Epithelial cell of proximal tubule (primary cell): ENCODE measurements at regions not wholly inside any gene's neighbourhood (a gene's known extent, or its start where the extent isn't known, plus 50 kb on each side); places are given as distances from the start of the nearest gene placed in this dataset.
"Not testable (repeated sequence)": the region's sequence is repeated elsewhere in the genome, so short reads cannot be mapped to it uniquely, and the experiment has no call there.

Experiments used
- DNase-seq: peaks from one replicate; pipeline ENCODE4 v3.0.0-alpha.2; 2011; ENCODE audit warnings: low read depth
- H3K4me3 ChIP-seq: 2 replicates; pipeline ENCODE4 v1.5.1; 2011; ENCODE audit warnings: low read depth, mild to moderate bottlenecking, low read length
- CTCF ChIP-seq: conservative IDR thresholded peaks from 2 replicates; pipeline ENCODE4 v1.5.1; 2012; ENCODE audit warnings: low read depth, mild to moderate bottlenecking, low read length

GRCh38 chr6:51477711-51478311 lies 609.6 kb downstream of the PKHD1 start:
- TF ChIP-seq CTCF = no peak
- DNase-seq = no peak
- H3K4me3 ChIP-seq = no peak overlapping the region

GRCh38 chr6:51479296-51479695 lies 608.1 kb downstream of the PKHD1 start:
- no peak for DNase-seq
- H3K4me3 ChIP-seq = no peak overlapping the region
- TF ChIP-seq CTCF = no peak

GRCh38 chr6:51480040-51480439 lies 607.4 kb downstream of the PKHD1 start:
- H3K4me3 ChIP-seq = no peak overlapping the region
- no peak for TF ChIP-seq CTCF
- no peak for DNase-seq

GRCh38 chr6:51485869-51486268 lies 601.5 kb downstream of the PKHD1 start:
- not testable (repeated sequence) for DNase-seq, H3K4me3 ChIP-seq

GRCh38 chr6:51487937-51488336 lies 599.5 kb downstream of the PKHD1 start:
- no peak overlapping the region for H3K4me3 ChIP-seq
- no peak for DNase-seq
- no peak for TF ChIP-seq CTCF

GRCh38 chr6:51489133-51489532 lies 598.3 kb downstream of the PKHD1 start:
- no peak overlapping the region for H3K4me3 ChIP-seq
- no peak for TF ChIP-seq CTCF
- DNase-seq = no peak

- no peak for DNase-seq
- H3K4me3 ChIP-seq = no peak overlapping the region
- TF ChIP-seq CTCF = no peak
Observed at GRCh38 chr6:51490101-51490500, 597.3 kb downstream of the PKHD1 start.

- no peak overlapping the region for H3K4me3 ChIP-seq
- peak; percentile 41 for TF ChIP-seq CTCF
- DNase-seq = no peak
Observed at GRCh38 chr6:51494342-51494741, 593.1 kb downstream of the PKHD1 start.
